K562 (cell line): ENCODE measurements at regions not wholly inside any gene's neighbourhood (a gene's known extent, or its start where the extent isn't known, plus 50 kb on each side); places are given as distances from the start of the nearest gene placed in this dataset.

ENCODE experiments used
- ATAC-seq: fragments of 200-7000 bp; cut with Tn5 transposase; 3 replicates; pipeline ENCODE4 v1.9.1; 2020; ENCODE audit warnings: moderate library complexity
- BruUV-seq: library from RNA; stranded (reverse); fragments of 400-500 nt; replicated peaks from 2 replicates; lab custom pipeline; 2021; lab: Mats Ljungman, UMichigan
- CTCF ChIA-PET: fragments of 300-600 bp; formaldehyde crosslinking; extraction: SDS; loops from one replicate; lab custom pipeline; 2021; ENCODE audit warnings: low intra/inter-chr PET ratio; lab: Yijun Ruan, JAX
- POLR2A ChIA-PET: fragments of 300-600, 350-650 bp; sonication (Branson Sonifier 250); formaldehyde crosslinking; extraction: SDS; loops from one replicate; lab custom pipeline; 2021; ENCODE audit warnings: antibody characterized with exemption, inconsistent platforms; lab: Yijun Ruan, JAX
- DNase-seq, 4 experiments: peaks; one replicate each; pipeline versions ENCODE4 v3.0.0 to v3.0.0-alpha.2; 2011 to 2018; ENCODE audit warnings: low spot score in 3 of 4, mixed read lengths in 3 of 4; ENCODE audit errors: extremely low read depth in 1 of 4
- FAIRE-seq: peaks from 2 replicates; lab custom pipeline; 2011; peaks lifted over from hg19 to GRCh38; lab: Jason Lieb, UNC
- H2AFZ ChIP-seq: 2 replicates; pipeline ENCODE4 v1.6.0; 2011; ENCODE audit warnings: low read depth, low read length, control low read depth, inconsistent platforms
- H3K27ac ChIP-seq: fragments of 200-600 bp; 3 replicates; pipeline ENCODE4 v1.8.0; 2011; ENCODE audit warnings: low read depth, mild to moderate bottlenecking, control low read depth, inconsistent platforms, low read length, moderate library complexity, mixed read lengths; ENCODE audit errors: extremely low read depth
- H3K27me3 ChIP-seq, 2 experiments: fragments of 300-600 bp in 1 of 2; 2 replicates in 1 of 2; 3 replicates in 1 of 2; pipeline versions ENCODE4 v1.6.0 to v1.8.0; 2011; ENCODE audit warnings: inconsistent platforms in 2 of 2, low read length in 2 of 2, mild to moderate bottlenecking in 1 of 2, mixed read lengths in 1 of 2, moderate library complexity in 1 of 2; ENCODE audit not compliant: control insufficient read depth in 2 of 2, insufficient read depth in 2 of 2
- H3K36me3 ChIP-seq: fragments of 300-600 bp; 3 replicates; pipeline ENCODE4 v1.8.0; 2011; ENCODE audit warnings: mild to moderate bottlenecking, low read length, inconsistent platforms; ENCODE audit not compliant: control insufficient read depth, insufficient read depth
- H3K4me1 ChIP-seq, 2 experiments: fragments of 200-600 bp in 1 of 2; replicated peaks in 1 of 2; 2 replicates in 1 of 2; 3 replicates in 1 of 2; pipeline versions ENCODE4 v1.5.1 to v1.8.0; 2011; ENCODE audit warnings: inconsistent platforms in 2 of 2, low read length in 2 of 2, mild to moderate bottlenecking in 1 of 2, mixed read lengths in 1 of 2, moderate library complexity in 1 of 2; ENCODE audit not compliant: control insufficient read depth in 2 of 2, insufficient read depth in 2 of 2
- H3K4me2 ChIP-seq: 2 replicates; pipeline ENCODE4 v1.6.1; 2011; ENCODE audit warnings: low read length, control low read depth, inconsistent platforms, mixed read lengths; ENCODE audit not compliant: insufficient read depth
- H3K4me3 ChIP-seq: fragments of 200-600 bp; sonication (generic), shearing (Covaris generic); 2 replicates; pipeline ENCODE4 v1.5.1; 2016; ENCODE audit warnings: control low read depth, inconsistent platforms
- H3K79me2 ChIP-seq: fragments of 200-600 bp; 3 replicates; pipeline ENCODE4 v1.8.0; 2011; ENCODE audit warnings: low read length, inconsistent platforms; ENCODE audit not compliant: control insufficient read depth, insufficient read depth
- H3K9ac ChIP-seq, 2 experiments: 2 replicates each; pipeline versions ENCODE4 v1.6.0 to v1.6.1; 2011; ENCODE audit warnings: low read depth in 2 of 2, low read length in 2 of 2, control low read depth in 1 of 2, inconsistent platforms in 1 of 2, mild to moderate bottlenecking in 1 of 2, mixed read lengths in 1 of 2; ENCODE audit not compliant: insufficient read depth in 1 of 2
- H3K9me1 ChIP-seq: one replicate; pipeline ENCODE4 v1.6.0; 2011; ENCODE audit warnings: inconsistent platforms, mild to moderate bottlenecking, low read length, moderate library complexity; ENCODE audit not compliant: control insufficient read depth, insufficient read depth
- H3K9me3 ChIP-seq: replicated peaks from 2 replicates; pipeline ENCODE4 v1.5.1; 2011; ENCODE audit warnings: low read depth, low read length, inconsistent platforms; ENCODE audit not compliant: control insufficient read depth, insufficient read depth
- H4K20me1 ChIP-seq: replicated peaks from 2 replicates; pipeline ENCODE4 v1.6.1; 2011; ENCODE audit warnings: low read length, inconsistent platforms, mixed read lengths; ENCODE audit not compliant: control insufficient read depth, insufficient read depth
- ATF6 ChIP-seq: sonication (generic); formaldehyde crosslinking; IDR thresholded peaks from 2 replicates; pipeline ENCODE4 v1.4.0; 2020; ENCODE audit warnings: mild to moderate bottlenecking, missing genetic modification reagents
- E2F6 ChIP-seq, 2 experiments: IDR thresholded peaks; 2 replicates each; pipeline ENCODE4 v1.6.1; 2011; ENCODE audit warnings: borderline replicate concordance in 1 of 2, control low read depth in 1 of 2, low read depth in 1 of 2, low read length in 1 of 2, mild to moderate bottlenecking in 1 of 2, mixed read lengths in 1 of 2, moderate library complexity in 1 of 2; ENCODE audit not compliant: insufficient read depth in 1 of 2, insufficient read length in 1 of 2, poor library complexity in 1 of 2, severe bottlenecking in 1 of 2; ENCODE audit errors: extremely low read depth in 1 of 2
- GABPA ChIP-seq: fragments of 200-800 bp; sonication (Bioruptor generic); conservative IDR thresholded peaks from 2 replicates; pipeline ENCODE4 v1.6.1; 2016; ENCODE audit warnings: low read depth, missing genetic modification characterization, missing compliant biosample characterization
- LCOR ChIP-seq: sonication (generic); formaldehyde crosslinking; IDR thresholded peaks from 2 replicates; pipeline ENCODE4 v1.8.0; 2022; ENCODE audit warnings: mild to moderate bottlenecking, missing genetic modification reagents
- PTTG1 ChIP-seq: fragments of 450-650 bp; IDR thresholded peaks from 2 replicates; pipeline ENCODE4 v1.6.1; 2016; ENCODE audit warnings: low read depth, mild to moderate bottlenecking, missing genetic modification characterization, missing compliant biosample characterization
- RERE ChIP-seq: sonication (generic); formaldehyde crosslinking; IDR thresholded peaks from 2 replicates; pipeline ENCODE4 v1.8.0; 2023; ENCODE audit warnings: missing genetic modification reagents, mild to moderate bottlenecking, borderline replicate concordance
- USF1 ChIP-seq: sonication (generic); formaldehyde crosslinking; IDR thresholded peaks from 2 replicates; pipeline ENCODE4 v1.9.0; 2022; ENCODE audit warnings: mild to moderate bottlenecking, missing genetic modification reagents
- ZNF41 ChIP-seq: fragments of 250-450 bp; sonication (Bioruptor Pico); conservative IDR thresholded peaks from 2 replicates; pipeline ENCODE4 v1.4.0; 2020; ENCODE audit warnings: mild to moderate bottlenecking
- ZNF696 ChIP-seq: fragments of 250-450 bp; sonication (Bioruptor Pico); conservative IDR thresholded peaks from 2 replicates; pipeline ENCODE4 v1.4.0; 2020; ENCODE audit warnings: mild to moderate bottlenecking, moderate library complexity
- WGBS: fragments of 100-300 bp; shearing (Covaris generic); methylation state at CpG from one replicate; pipeline ENCODE4 v1.1.6; 2016; ENCODE audit warnings: low coverage, mixed read lengths; ENCODE audit not compliant: insufficient coverage; ENCODE audit errors: missing lambda C conversion rate; 5-methylcytosine and 5-hydroxymethylcytosine counted together
- in situ Hi-C: fragments of 300-500 bp; cut with MboI; formaldehyde crosslinking; loops from 4 replicates; pipeline ENCODE4 v1.15.0; 2018; ENCODE audit warnings: inconsistent platforms, mixed read lengths
- intact Hi-C: fragments of 100-400 bp; cut with micrococcal nuclease; formaldehyde crosslinking; loops from 2 replicates; pipeline ENCODE4 v1.14.2; 2022

- TF ChIP-seq RERE (CRISPR knock-in tag) (no peak), USF1 (CRISPR knock-in tag) (no peak), ZNF41 (no peak)
Measured at GRCh38 chr11:80855426-80855825, 1414.6 kb upstream of the TENM4 start (continued).

GRCh38 chr11:80849253-80849652, 1408.4 kb upstream of the TENM4 start:
- no peaks in the 10 kb centered on the region for H4K20me1 ChIP-seq
- no peaks in the 10 kb centered on the region for H3K27me3 ChIP-seq
- POLR2A ChIA-PET: interaction anchor here (0.7 kb wide), 1 partner anchor 1176 kb away, joined by 3 read pairs; no protein-coding TSS in a partner anchor
- no peak overlapping the region for H3K4me3 ChIP-seq
- 3% methylated on average over 3 of the region's 3 CpGs for WGBS
- H3K79me2 ChIP-seq: no peaks in the 10 kb centered on the region
- no peaks in the 10 kb centered on the region for H3K9me1 ChIP-seq
- no peak overlapping the region for H3K27ac ChIP-seq
- DNase-seq: no peak
- no peaks in the 10 kb centered on the region for H3K9me3 ChIP-seq
- no peaks in the 10 kb centered on the region for H3K36me3 ChIP-seq
- no TSS peak for BruUV-seq
- no peak overlapping the region for H3K4me2 ChIP-seq
- intact Hi-C loops (no loop called here), in situ Hi-C loops (no loop called here)
- FAIRE-seq: no peak
- no peak for ATAC-seq
- H2AFZ ChIP-seq: no peak overlapping the region
- H3K4me1 ChIP-seq: no peaks in the 10 kb centered on the region
- no peak overlapping the region for H3K9ac ChIP-seq
- CTCF ChIA-PET: no interaction called here
- TF ChIP-seq PTTG1 (no peak), ZNF696 (no peak), GABPA (no peak), LCOR (CRISPR knock-in tag) (no peak), ATF6 (CRISPR knock-in tag) (no peak), E2F6 (IDR thresholded peaks at IDR 0.05; ENCODE audit: borderline replicate concordance in 1 of 2, extremely low read depth in 1 of 2, insufficient read depth in 1 of 2, insufficient read length in 1 of 2, low read depth in 1 of 2, low read length in 1 of 2, poor library complexity in 1 of 2, severe bottlenecking in 1 of 2) (no peak)
